Endodermal cell (in vitro differentiated cells): ENCODE measurements at regions not wholly inside any gene's neighbourhood (a gene's known extent, or its start where the extent isn't known, plus 50 kb on each side); places are given as distances from the start of the nearest gene placed in this dataset.

ENCODE experiments used
- DNase-seq: peaks from one replicate; pipeline ENCODE4 v3.0.0-alpha.2; 2017
- H3K27ac ChIP-seq: 2 replicates; pipeline ENCODE4 v1.5.1; 2013; ENCODE audit warnings: mild to moderate bottlenecking, low read depth, low read length, moderate library complexity
- H3K27me3 ChIP-seq: 2 replicates; pipeline ENCODE4 v1.6.1; 2013; ENCODE audit warnings: mild to moderate bottlenecking, low read length, moderate library complexity; ENCODE audit not compliant: insufficient read depth, control insufficient read depth, poor library complexity, severe bottlenecking
- H3K36me3 ChIP-seq: 2 replicates; pipeline ENCODE4 v1.7.0; 2013; ENCODE audit warnings: mild to moderate bottlenecking, low read length, moderate library complexity; ENCODE audit not compliant: control insufficient read depth, insufficient read depth
- H3K4me1 ChIP-seq: one replicate; pipeline ENCODE4 v1.7.0; 2013; ENCODE audit warnings: low read length; ENCODE audit not compliant: control insufficient read depth, insufficient read depth
- H3K4me3 ChIP-seq: 2 replicates; pipeline ENCODE4 v1.5.1; 2013; ENCODE audit warnings: mild to moderate bottlenecking, low read length, moderate library complexity
- H3K9ac ChIP-seq: 2 replicates; pipeline ENCODE4 v1.6.1; 2013; ENCODE audit warnings: mild to moderate bottlenecking, low read length, moderate library complexity; ENCODE audit not compliant: poor library complexity, severe bottlenecking; ENCODE audit errors: extremely low read depth
- H3K9me3 ChIP-seq: 2 replicates; pipeline ENCODE4 v1.6.1; 2013; ENCODE audit warnings: mild to moderate bottlenecking, low read length, moderate library complexity; ENCODE audit not compliant: control insufficient read depth
- H3K27ac Mint-ChIP-seq: 2 replicates; pipeline ENCODE4 v1.8.0; 2020; ENCODE audit warnings: mixed read lengths
- H3K27me3 Mint-ChIP-seq: 2 replicates; pipeline ENCODE4 v1.8.0; 2021; ENCODE audit warnings: mild to moderate bottlenecking, mixed read lengths; ENCODE audit not compliant: insufficient read depth
- H3K36me3 Mint-ChIP-seq: 2 replicates; pipeline ENCODE4 v1.8.0; 2020; ENCODE audit warnings: low read depth, mixed read lengths
- H3K4me1 Mint-ChIP-seq: 2 replicates; pipeline ENCODE4 v1.8.0; 2020; ENCODE audit warnings: mixed read lengths
- H3K4me3 Mint-ChIP-seq: 2 replicates; pipeline ENCODE4 v1.8.0; 2020; ENCODE audit warnings: mild to moderate bottlenecking, moderate library complexity, mixed read lengths
- H3K9me3 Mint-ChIP-seq: 2 replicates; pipeline ENCODE4 v1.8.0; 2020; ENCODE audit warnings: mild to moderate bottlenecking, mixed read lengths
- CTCF ChIP-seq: fragments of 200-600 bp; sonication (generic); conservative IDR thresholded peaks from 2 replicates; pipeline ENCODE4 v1.5.0; 2021; ENCODE audit warnings: antibody characterized with exemption, mild to moderate bottlenecking
- WGBS, 2 experiments: methylation state at CpG; one replicate each; pipeline versions ENCODE4 v1.1.5 to v1.1.7; 2013; ENCODE audit warnings: missing lambda C conversion rate in 2 of 2, mixed read lengths in 1 of 2; ENCODE audit not compliant: insufficient coverage in 1 of 2, insufficient read length in 1 of 2; 5-methylcytosine and 5-hydroxymethylcytosine counted together

GRCh38 chr6:145319605-145320004 lies 415.7 kb downstream of the EPM2A start:
- H3K4me3 Mint-ChIP-seq: no peak overlapping the region
- no peak overlapping the region for H3K27ac Mint-ChIP-seq
- Histone ChIP-seq H3K27ac (no peak overlapping the region), H3K9ac (no peak overlapping the region), H3K9me3 (peaks cover 15% of the 10 kb centered on the region), H3K4me3 (no peak overlapping the region), H3K36me3 (no peaks in the 10 kb centered on the region), H3K27me3 (no peaks in the 10 kb centered on the region), H3K4me1 (no peaks in the 10 kb centered on the region)
- peaks cover 12% of the 10 kb centered on the region for H3K9me3 Mint-ChIP-seq
- TF ChIP-seq CTCF: no peak
- no peaks in the 10 kb centered on the region for H3K36me3 Mint-ChIP-seq
- no peaks in the 10 kb centered on the region for H3K4me1 Mint-ChIP-seq
- no peaks in the 10 kb centered on the region for H3K27me3 Mint-ChIP-seq
- 100% methylated on average over 2 of the region's 2 CpGs; no CpG with 5 or more reads in 1 of the 2 experiments for WGBS, 2 experiments
- DNase-seq: no peak

GRCh38 chr6:145323646-145324045 lies 411.7 kb downstream of the EPM2A start:
- Histone ChIP-seq H3K36me3 (no peaks in the 10 kb centered on the region), H3K4me3 (no peak overlapping the region), H3K27me3 (no peaks in the 10 kb centered on the region), H3K9me3 (no peaks in the 10 kb centered on the region), H3K4me1 (no peaks in the 10 kb centered on the region), H3K9ac (no peak overlapping the region), H3K27ac (no peak overlapping the region)
- Mint-ChIP-seq H3K27me3 (no peaks in the 10 kb centered on the region), H3K9me3 (no peaks in the 10 kb centered on the region), H3K27ac (no peak overlapping the region), H3K36me3 (no peaks in the 10 kb centered on the region), H3K4me1 (no peaks in the 10 kb centered on the region), H3K4me3 (no peak overlapping the region)
- 86 to 100% methylated on average over 1 of the region's 1 CpG for WGBS, 2 experiments
- DNase-seq: no peak
- no peak for TF ChIP-seq CTCF

GRCh38 chr6:145327586-145327985 lies 407.7 kb downstream of the EPM2A start:
- DNase-seq: no peak
- H3K27ac Mint-ChIP-seq: no peak overlapping the region
- no peak for TF ChIP-seq CTCF
- WGBS, 2 experiments: 75 to 90% methylated on average over 1 to 2 of the region's 2 CpGs
- H3K27me3 ChIP-seq: no peaks in the 10 kb centered on the region
- no peaks in the 10 kb centered on the region for H3K27me3 Mint-ChIP-seq
- no peak overlapping the region for H3K4me3 ChIP-seq
- no peak overlapping the region for H3K9ac ChIP-seq
- H3K27ac ChIP-seq: no peak overlapping the region
- no peaks in the 10 kb centered on the region for H3K36me3 Mint-ChIP-seq
- H3K4me3 Mint-ChIP-seq: no peak overlapping the region
- no peaks in the 10 kb centered on the region for H3K36me3 ChIP-seq
- no peaks in the 10 kb centered on the region for H3K4me1 Mint-ChIP-seq
- no peaks in the 10 kb centered on the region for H3K4me1 ChIP-seq
- H3K9me3 Mint-ChIP-seq: no peaks in the 10 kb centered on the region
- H3K9me3 ChIP-seq: no peaks in the 10 kb centered on the region
